Neural crest cell (in vitro differentiated cells): ENCODE measurements at regions not wholly inside any gene's neighbourhood (a gene's known extent, or its start where the extent isn't known, plus 50 kb on each side); places are given as distances from the start of the nearest gene placed in this dataset.

Experiments
- DNase-seq: peaks from one replicate; pipeline ENCODE4 v3.0.0; 2021; ENCODE audit warnings: low read depth, mixed read lengths, low spot score
- H3K27ac Mint-ChIP-seq: one replicate; pipeline ENCODE4 v1.8.0; 2021; ENCODE audit warnings: mild to moderate bottlenecking, mixed read lengths; ENCODE audit not compliant: unreplicated experiment
- H3K27me3 Mint-ChIP-seq: 2 replicates; pipeline ENCODE4 v1.8.0; 2021; ENCODE audit warnings: low read depth, mild to moderate bottlenecking, mixed read lengths
- H3K36me3 Mint-ChIP-seq: 2 replicates; pipeline ENCODE4 v1.8.0; 2021; ENCODE audit warnings: low read depth, mild to moderate bottlenecking, mixed read lengths
- H3K4me1 Mint-ChIP-seq: 2 replicates; pipeline ENCODE4 v1.8.0; 2021; ENCODE audit warnings: mixed read lengths
- H3K4me3 Mint-ChIP-seq: one replicate; pipeline ENCODE4 v1.8.0; 2021; ENCODE audit warnings: mild to moderate bottlenecking, mixed read lengths
- H3K9me3 Mint-ChIP-seq: 2 replicates; pipeline ENCODE4 v1.8.0; 2021; ENCODE audit warnings: mixed read lengths
- CTCF ChIP-seq: fragments of 200-600 bp; sonication (generic); conservative IDR thresholded peaks from 2 replicates; pipeline ENCODE4 v1.5.0; 2021; ENCODE audit warnings: antibody characterized with exemption, mild to moderate bottlenecking

GRCh38 chr6:163679753-163680152 lies 265.2 kb downstream of the QKI start:
- no peaks in the 10 kb centered on the region for H3K27me3 Mint-ChIP-seq
- no peak for TF ChIP-seq CTCF
- H3K4me3 Mint-ChIP-seq, result no peak overlapping the region
- H3K27ac Mint-ChIP-seq, result no peak overlapping the region
- DNase-seq, result no peak
- peaks cover 26% of the 10 kb centered on the region for H3K9me3 Mint-ChIP-seq
- peaks cover 4% of the 10 kb centered on the region for H3K4me1 Mint-ChIP-seq
- peaks cover 3% of the 10 kb centered on the region for H3K36me3 Mint-ChIP-seq

- peaks cover 3% of the 10 kb centered on the region for H3K36me3 Mint-ChIP-seq
- peaks cover 4% of the 10 kb centered on the region for H3K4me1 Mint-ChIP-seq
- no peak for DNase-seq
- H3K9me3 Mint-ChIP-seq, result peaks cover 26% of the 10 kb centered on the region
- H3K27me3 Mint-ChIP-seq, result no peaks in the 10 kb centered on the region
- H3K27ac Mint-ChIP-seq, result no peak overlapping the region
- no peak for TF ChIP-seq CTCF
- H3K4me3 Mint-ChIP-seq, result no peak overlapping the region
Measured at GRCh38 chr6:163679012-163679660, 264.6 kb downstream of the QKI start.

GRCh38 chr6:163675611-163676010 lies 261.1 kb downstream of the QKI start:
- H3K27ac Mint-ChIP-seq, result no peak overlapping the region
- no peak for TF ChIP-seq CTCF
- no peaks in the 10 kb centered on the region for H3K36me3 Mint-ChIP-seq
- H3K9me3 Mint-ChIP-seq, result peaks cover 9% of the 10 kb centered on the region
- no peak for DNase-seq
- peaks cover 4% of the 10 kb centered on the region for H3K4me1 Mint-ChIP-seq
- H3K27me3 Mint-ChIP-seq, result no peaks in the 10 kb centered on the region
- H3K4me3 Mint-ChIP-seq, result no peak overlapping the region

- TF ChIP-seq CTCF, result no peak
- Mint-ChIP-seq H3K36me3 (no peaks in the 10 kb centered on the region), H3K27me3 (no peaks in the 10 kb centered on the region), H3K4me3 (no peak overlapping the region), H3K4me1 (peaks cover 12% of the 10 kb centered on the region), H3K9me3 (peaks cover 7% of the 10 kb centered on the region), H3K27ac (no peak overlapping the region)
- DNase-seq, result no peak
Measured at GRCh38 chr6:163672710-163673109, 258.2 kb downstream of the QKI start.

GRCh38 chr6:163671791-163672190 lies 257.3 kb downstream of the QKI start:
- Mint-ChIP-seq H3K4me3 (no peak overlapping the region), H3K27ac (no peak overlapping the region), H3K9me3 (peaks cover 4% of the 10 kb centered on the region), H3K27me3 (no peaks in the 10 kb centered on the region), H3K36me3 (no peaks in the 10 kb centered on the region), H3K4me1 (peaks cover 15% of the 10 kb centered on the region)
- no peak for TF ChIP-seq CTCF
- DNase-seq, result no peak
